ENCODE measurements at regions not wholly inside any gene's neighbourhood (a gene's known extent, or its start where the extent isn't known, plus 50 kb on each side); places are given as distances from the start of the nearest gene placed in this dataset.

- DNase-seq (ENCODE audit: low spot score): no peak
Observed at GRCh38 chr9:88077071-88077617, 61.1 kb downstream of the SPATA31C2 start.

- peak; percentile 63 for DNase-seq (ENCODE audit: low spot score)
Observed at GRCh38 chr9:88076286-88077070, 61.8 kb downstream of the SPATA31C2 start.

- DNase-seq (ENCODE audit: low spot score): no peak
Observed at GRCh38 chr9:88075966-88076285, 62.3 kb downstream of the SPATA31C2 start.

- DNase-seq (ENCODE audit: low spot score): no peak
Observed at GRCh38 chr9:88075506-88075905, 62.8 kb downstream of the SPATA31C2 start.

GRCh38 chr9:88074931-88075330, 63.3 kb downstream of the SPATA31C2 start:
- DNase-seq (ENCODE audit: low spot score): no peak

GRCh38 chr9:88072831-88073375, 65.4 kb downstream of the SPATA31C2 start:
- DNase-seq (ENCODE audit: low spot score): no peak

- DNase-seq (ENCODE audit: low spot score): no peak
Observed at GRCh38 chr9:88071331-88071730, 66.9 kb downstream of the SPATA31C2 start.

GRCh38 chr9:88065619-88066018, 72.7 kb downstream of the SPATA31C2 start:
- no peak for DNase-seq (ENCODE audit: low spot score)

GRCh38 chr9:88064554-88064953, 73.7 kb downstream of the SPATA31C2 start:
- no peak for DNase-seq (ENCODE audit: low spot score)

GRCh38 chr9:88060746-88061145, 77.5 kb downstream of the SPATA31C2 start:
- no peak for DNase-seq (ENCODE audit: low spot score)

- no peak for DNase-seq (ENCODE audit: low spot score)
Observed at GRCh38 chr9:88059469-88059868, 78.8 kb downstream of the SPATA31C2 start.

GRCh38 chr9:88056876-88057275, 81.4 kb downstream of the SPATA31C2 start:
- no peak for DNase-seq (ENCODE audit: low spot score)

- no peak for DNase-seq (ENCODE audit: low spot score)
Observed at GRCh38 chr9:88053856-88054501, 79.6 kb upstream of the CDK20 start.

GRCh38 chr9:88052321-88052965, 78.1 kb upstream of the CDK20 start:
- no peak for DNase-seq (ENCODE audit: low spot score)

- DNase-seq (ENCODE audit: low spot score): no peak
Observed at GRCh38 chr9:88051138-88051537, 76.8 kb upstream of the CDK20 start.

GRCh38 chr9:88049677-88050307, 75.5 kb upstream of the CDK20 start:
- no peak for DNase-seq (ENCODE audit: low spot score)

- no peak for DNase-seq (ENCODE audit: low spot score)
Observed at GRCh38 chr9:88046542-88046941, 72.2 kb upstream of the CDK20 start.

GRCh38 chr9:88045686-88046085, 71.4 kb upstream of the CDK20 start:
- no peak for DNase-seq (ENCODE audit: low spot score)

- no peak for DNase-seq (ENCODE audit: low spot score)
Observed at GRCh38 chr9:88044200-88044599, 69.9 kb upstream of the CDK20 start.

- no peak for DNase-seq (ENCODE audit: low spot score)
Observed at GRCh38 chr9:88043647-88044046, 69.3 kb upstream of the CDK20 start.

GRCh38 chr9:88041447-88041846, 67.1 kb upstream of the CDK20 start:
- DNase-seq (ENCODE audit: low spot score): no peak

GRCh38 chr9:88037285-88037845, 63.0 kb upstream of the CDK20 start:
- DNase-seq (ENCODE audit: low spot score): no peak
